IMR-90 (cell line): ENCODE measurements at regions not wholly inside any gene's neighbourhood (a gene's known extent, or its start where the extent isn't known, plus 50 kb on each side); places are given as distances from the start of the nearest gene placed in this dataset.

ENCODE experiments used
- ATAC-seq: fragments of 200-7000 bp; cut with Tn5 transposase; 2 replicates; pipeline ENCODE4 v1.9.1; 2020; ENCODE audit warnings: low read depth, mild to moderate bottlenecking, moderate library complexity
- BruUV-seq: library from RNA; stranded (reverse); fragments of 400-500 nt; replicated peaks from 2 replicates; lab custom pipeline; 2021; lab: Mats Ljungman, UMichigan
- CTCF ChIA-PET: fragments of 300-600 bp; formaldehyde crosslinking; extraction: SDS; loops from one replicate; lab custom pipeline; 2021; ENCODE audit warnings: antibody characterized with exemption; lab: Yijun Ruan, JAX
- POLR2A ChIA-PET: fragments of 300-600 bp; sonication (Branson Sonifier 250); formaldehyde crosslinking; loops from one replicate; lab custom pipeline; 2022; ENCODE audit warnings: antibody characterized with exemption; ENCODE audit not compliant: unreplicated experiment; lab: Charles Lee
- DNase-seq: peaks from one replicate; pipeline ENCODE4 v3.0.0; 2013
- H2AFZ ChIP-seq: replicated peaks from 2 replicates; pipeline ENCODE3; 2013; ENCODE audit warnings: low read length, mild to moderate bottlenecking; ENCODE audit not compliant: poor library complexity
- H2AK5ac ChIP-seq: 2 replicates; pipeline ENCODE4 v1.6.1; 2013; ENCODE audit warnings: low read depth, low read length, inconsistent platforms
- H2AK9ac ChIP-seq: replicated peaks from 2 replicates; pipeline ENCODE3; 2013; ENCODE audit warnings: mild to moderate bottlenecking, low read depth, low read length, moderate library complexity; ENCODE audit not compliant: poor library complexity
- H2BK120ac ChIP-seq: 2 replicates; pipeline ENCODE4 v1.6.1; 2013; ENCODE audit warnings: low read depth, low read length, inconsistent platforms
- H2BK15ac ChIP-seq: 3 replicates; pipeline ENCODE4 v1.6.1; 2013; ENCODE audit warnings: low read depth, low read length, inconsistent platforms
- H2BK20ac ChIP-seq: 2 replicates; pipeline ENCODE4 v1.6.1; 2013; ENCODE audit warnings: low read depth, mild to moderate bottlenecking, inconsistent platforms, low read length, moderate library complexity
- H2BK5ac ChIP-seq: 2 replicates; pipeline ENCODE4 v1.6.1; 2013; ENCODE audit warnings: mild to moderate bottlenecking, low read depth, low read length, inconsistent platforms; ENCODE audit not compliant: poor library complexity, severe bottlenecking
- H3K14ac ChIP-seq: replicated peaks from 2 replicates; pipeline ENCODE4 v1.6.1; 2013; ENCODE audit warnings: low read depth, low read length, inconsistent platforms
- H3K18ac ChIP-seq: 2 replicates; pipeline ENCODE4 v1.6.1; 2013; ENCODE audit warnings: low read depth, low read length, control low read depth
- H3K23ac ChIP-seq: 2 replicates; pipeline ENCODE4 v1.6.1; 2013; ENCODE audit warnings: low read depth, low read length, inconsistent platforms
- H3K27ac ChIP-seq: 2 replicates; pipeline ENCODE4 v1.5.1; 2013; ENCODE audit warnings: mild to moderate bottlenecking, control low read depth, low read length; ENCODE audit not compliant: insufficient read depth
- H3K27me3 ChIP-seq: 2 replicates; pipeline ENCODE4 v1.6.1; 2013; ENCODE audit warnings: low read length; ENCODE audit not compliant: control insufficient read depth, insufficient read depth
- H3K36me3 ChIP-seq: 2 replicates; pipeline ENCODE4 v1.6.1; 2013; ENCODE audit warnings: low read length, mixed read lengths; ENCODE audit not compliant: control insufficient read depth, insufficient read depth
- H3K4ac ChIP-seq: 2 replicates; pipeline ENCODE4 v1.6.1; 2013; ENCODE audit warnings: low read depth, low read length, inconsistent platforms
- H3K4me1 ChIP-seq: 2 replicates; pipeline ENCODE4 v1.6.1; 2013; ENCODE audit warnings: low read length, mixed read lengths; ENCODE audit not compliant: control insufficient read depth, insufficient read depth
- H3K4me2 ChIP-seq: 2 replicates; pipeline ENCODE4 v1.6.1; 2013; ENCODE audit warnings: low read depth, mild to moderate bottlenecking, control low read depth, low read length, moderate library complexity
- H3K4me3 ChIP-seq: 2 replicates; pipeline ENCODE4 v1.5.1; 2013; ENCODE audit warnings: low read depth, mild to moderate bottlenecking, control low read depth, low read length, moderate library complexity; ENCODE audit not compliant: insufficient read depth
- H3K56ac ChIP-seq: 2 replicates; pipeline ENCODE4 v1.6.1; 2013; ENCODE audit warnings: low read length, inconsistent platforms; ENCODE audit not compliant: insufficient read depth; ENCODE audit errors: extremely low read depth
- H3K79me1 ChIP-seq, 2 experiments: 2 replicates each; pipeline ENCODE4 v1.6.1; 2013; ENCODE audit warnings: low read length in 2 of 2, inconsistent platforms in 1 of 2, low read depth in 1 of 2
- H3K9ac ChIP-seq: 2 replicates; pipeline ENCODE4 v1.6.1; 2013; ENCODE audit warnings: low read depth, low read length, control low read depth
- H3K9me1 ChIP-seq: 2 replicates; pipeline ENCODE4 v1.6.1; 2013; ENCODE audit warnings: low read length, inconsistent platforms; ENCODE audit not compliant: insufficient read depth
- H3K9me3 ChIP-seq: 2 replicates; pipeline ENCODE4 v1.6.1; 2013; ENCODE audit warnings: low read length; ENCODE audit not compliant: control insufficient read depth, insufficient read depth
- H4K20me1 ChIP-seq: 2 replicates; pipeline ENCODE4 v1.6.1; 2013; ENCODE audit warnings: low read length, inconsistent platforms; ENCODE audit not compliant: insufficient read depth
- H4K5ac ChIP-seq: 2 replicates; pipeline ENCODE4 v1.6.1; 2013; ENCODE audit warnings: mild to moderate bottlenecking, low read depth, low read length, control low read depth
- H4K8ac ChIP-seq, 2 experiments: 2 replicates each; pipeline ENCODE4 v1.6.1; 2013; ENCODE audit warnings: low read depth in 2 of 2, low read length in 2 of 2, control low read depth in 1 of 2, inconsistent platforms in 1 of 2
- H4K91ac ChIP-seq: 2 replicates; pipeline ENCODE4 v1.6.1; 2013; ENCODE audit warnings: low read depth, low read length, inconsistent platforms; ENCODE audit not compliant: insufficient read depth
- CHD1 ChIP-seq: IDR thresholded peaks from 2 replicates; pipeline ENCODE4 v1.6.1; 2012; ENCODE audit warnings: low read depth, low read length, improper control_type of control experiment
- CTCF ChIP-seq: conservative IDR thresholded peaks from 2 replicates; pipeline ENCODE4 v1.5.1; 2012; ENCODE audit warnings: mild to moderate bottlenecking, low read depth, low read length, improper control_type of control experiment
- FOS ChIP-seq: fragments of 150-350 bp; IDR thresholded peaks from 2 replicates; pipeline ENCODE4 v1.6.1; 2016; ENCODE audit warnings: low read depth, low read length
- MAFK ChIP-seq: IDR thresholded peaks from 2 replicates; pipeline ENCODE4 v1.6.1; 2012; ENCODE audit warnings: low read depth, low read length, improper control_type of control experiment
- MXI1 ChIP-seq: IDR thresholded peaks from 2 replicates; pipeline ENCODE4 v1.6.1; 2012; ENCODE audit warnings: low read depth, mild to moderate bottlenecking, low read length, moderate library complexity, borderline replicate concordance
- POLR2A ChIP-seq: IDR thresholded peaks from 2 replicates; pipeline ENCODE4 v1.6.1; 2012; ENCODE audit warnings: mild to moderate bottlenecking, low read depth, low read length
- RAD21 ChIP-seq: IDR thresholded peaks from 2 replicates; pipeline ENCODE4 v1.6.1; 2012; ENCODE audit warnings: low read length, improper control_type of control experiment
- RFX5 ChIP-seq: IDR thresholded peaks from 2 replicates; pipeline ENCODE4 v1.8.0; 2012; ENCODE audit warnings: low read depth, mild to moderate bottlenecking, low read length, moderate library complexity
- SMC3 ChIP-seq: fragments of 150-350 bp; IDR thresholded peaks from 2 replicates; pipeline ENCODE4 v1.6.1; 2016; ENCODE audit warnings: low read depth, mild to moderate bottlenecking, antibody characterized with exemption, low read length, moderate library complexity
- WGBS, 2 experiments: methylation state at CpG; one replicate each; pipeline versions ENCODE4 v1.1.5 to v1.1.7; 2013; ENCODE audit warnings: missing lambda C conversion rate in 2 of 2; ENCODE audit not compliant: insufficient read length in 1 of 2; ENCODE audit errors: extremely low coverage in 2 of 2; 5-methylcytosine and 5-hydroxymethylcytosine counted together
- dilution Hi-C: fragments of 300-500 bp; cut with HindIII; formaldehyde crosslinking; loops from one replicate; pipeline ENCODE4 v1.14.3; 2018; ENCODE audit warnings: low sequenced_read_pairs; ENCODE audit not compliant: unreplicated experiment
- in situ Hi-C: fragments of 300-500 bp; cut with MboI; formaldehyde crosslinking; loops from 3 replicates; pipeline ENCODE4 v1.14.3; 2019; ENCODE audit warnings: low sequenced_read_pairs, inconsistent platforms, mixed read lengths
- intact Hi-C: fragments of 100-400 bp; cut with micrococcal nuclease; formaldehyde crosslinking; loops from 2 replicates; pipeline ENCODE4 v1.10.0; 2022

GRCh38 chr2:153052807-153053559, 334.6 kb downstream of the ARL6IP6 start:
- BruUV-seq: no TSS peak
- CTCF ChIA-PET: no interaction called here
- Histone ChIP-seq H2AK9ac (no peak overlapping the region), H3K9me3 (peaks cover 5% of the 10 kb centered on the region; the same call in 1 of the 2 replicates), H3K18ac (no peak overlapping the region), H3K9me1 (no peaks in the 10 kb centered on the region), H3K56ac (no peak overlapping the region), H3K36me3 (no peaks in the 10 kb centered on the region), H3K9ac (no peak overlapping the region), H4K20me1 (no peaks in the 10 kb centered on the region), H3K14ac (no peak overlapping the region), H3K79me1 (no peaks in the 10 kb centered on the region), H2BK5ac (no peak overlapping the region), H3K27me3 (no peaks in the 10 kb centered on the region), H3K23ac (no peak overlapping the region), H3K27ac (no peak overlapping the region), H4K91ac (no peak overlapping the region), H2AFZ (no peak overlapping the region), H3K4me2 (no peak overlapping the region), H4K8ac (no peak overlapping the region), H2BK15ac (no peak overlapping the region), H3K4ac (no peak overlapping the region), H3K4me1 (no peaks in the 10 kb centered on the region), H4K5ac (no peak overlapping the region), H2BK20ac (no peak overlapping the region), H3K4me3 (no peak overlapping the region), H2BK120ac (no peak overlapping the region), H2AK5ac (no peak overlapping the region)
- in situ Hi-C loops (no loop called here), intact Hi-C loops (no loop called here), dilution Hi-C loops (no loop called here)
- no peak for TF ChIP-seq MAFK
- no peak for TF ChIP-seq CHD1
- no peak for TF ChIP-seq SMC3
- no peak for TF ChIP-seq POLR2A
- TF ChIP-seq RAD21: no peak
- TF ChIP-seq FOS: no peak
- TF ChIP-seq RFX5: no peak
- no peak for TF ChIP-seq CTCF
- no peak for TF ChIP-seq MXI1
- POLR2A ChIA-PET: no interaction called here
- ATAC-seq (no peak), DNase-seq (no peak)
- WGBS, 2 experiments: no CpG with 5 or more reads among the region's 6 CpGs
